ENCODE measurements at regions not wholly inside any gene's neighbourhood (a gene's known extent, or its start where the extent isn't known, plus 50 kb on each side); places are given as distances from the start of the nearest gene placed in this dataset.

DNA sequence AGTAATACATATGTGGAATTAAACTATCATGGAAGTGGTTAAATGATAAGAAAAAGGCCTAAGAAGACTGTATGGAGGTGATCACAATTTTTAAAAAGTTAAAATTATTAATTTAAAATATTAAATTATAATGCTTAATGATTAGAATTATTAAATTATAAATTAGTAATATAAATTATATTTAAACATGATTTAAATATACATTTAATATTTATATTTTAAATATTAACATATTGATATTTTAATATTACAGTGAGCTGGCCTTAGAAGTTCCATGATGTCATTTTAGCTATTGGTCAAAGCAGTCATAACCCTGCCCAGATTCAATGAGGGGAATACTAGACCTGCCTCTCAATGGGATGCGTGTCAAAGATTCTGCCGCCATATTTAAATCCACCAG lies 281.2 kb downstream of the PRDM2 start:
- H3K27me3 Mint-ChIP-seq (ENCODE audit: low read depth), result no peaks in the 10 kb centered on the region
- no peaks in the 10 kb centered on the region for H3K36me3 Mint-ChIP-seq (ENCODE audit: low read depth)
- no peak overlapping the region for H3K4me3 Mint-ChIP-seq
- no peaks in the 10 kb centered on the region for H3K4me1 Mint-ChIP-seq
- TF ChIP-seq, protein P1, sequence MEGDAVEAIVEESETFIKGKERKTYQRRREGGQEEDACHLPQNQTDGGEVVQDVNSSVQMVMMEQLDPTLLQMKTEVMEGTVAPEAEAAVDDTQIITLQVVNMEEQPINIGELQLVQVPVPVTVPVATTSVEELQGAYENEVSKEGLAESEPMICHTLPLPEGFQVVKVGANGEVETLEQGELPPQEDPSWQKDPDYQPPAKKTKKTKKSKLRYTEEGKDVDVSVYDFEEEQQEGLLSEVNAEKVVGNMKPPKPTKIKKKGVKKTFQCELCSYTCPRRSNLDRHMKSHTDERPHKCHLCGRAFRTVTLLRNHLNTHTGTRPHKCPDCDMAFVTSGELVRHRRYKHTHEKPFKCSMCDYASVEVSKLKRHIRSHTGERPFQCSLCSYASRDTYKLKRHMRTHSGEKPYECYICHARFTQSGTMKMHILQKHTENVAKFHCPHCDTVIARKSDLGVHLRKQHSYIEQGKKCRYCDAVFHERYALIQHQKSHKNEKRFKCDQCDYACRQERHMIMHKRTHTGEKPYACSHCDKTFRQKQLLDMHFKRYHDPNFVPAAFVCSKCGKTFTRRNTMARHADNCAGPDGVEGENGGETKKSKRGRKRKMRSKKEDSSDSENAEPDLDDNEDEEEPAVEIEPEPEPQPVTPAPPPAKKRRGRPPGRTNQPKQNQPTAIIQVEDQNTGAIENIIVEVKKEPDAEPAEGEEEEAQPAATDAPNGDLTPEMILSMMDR (IDR thresholded peaks at IDR 0.05; ENCODE audit: unreplicated experiment in 3 of 3), result no peak
- no peak overlapping the region for H3K27ac Mint-ChIP-seq
- H3K9me3 Mint-ChIP-seq, result peaks cover 6% of the 10 kb centered on the region

DNA sequence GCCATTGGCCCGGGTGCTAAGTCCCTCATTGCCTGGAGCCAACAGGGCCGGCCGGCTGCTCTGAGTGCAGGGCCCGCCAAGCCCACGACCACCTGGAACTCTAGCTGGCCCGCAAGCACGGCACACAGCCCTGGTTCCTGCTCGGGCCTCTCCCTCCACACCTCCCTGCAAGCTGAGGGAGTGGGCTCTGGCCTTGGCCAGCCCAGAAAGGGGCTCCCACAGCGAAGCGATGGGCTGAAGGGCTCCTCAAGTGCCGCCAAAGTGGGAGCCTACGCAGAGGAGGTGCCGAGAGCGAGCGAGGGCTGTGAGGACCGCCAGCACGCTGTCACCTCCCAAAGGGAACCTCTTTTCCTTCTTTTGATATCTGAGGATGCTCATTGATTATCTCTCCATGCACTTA lies 283.4 kb downstream of the PRDM2 start:
- H3K9me3 Mint-ChIP-seq, result peaks cover 6% of the 10 kb centered on the region
- no peaks in the 10 kb centered on the region for H3K4me1 Mint-ChIP-seq
- H3K36me3 Mint-ChIP-seq (ENCODE audit: low read depth), result no peaks in the 10 kb centered on the region
- TF ChIP-seq, protein P1 (IDR thresholded peaks at IDR 0.05; ENCODE audit: unreplicated experiment in 3 of 3), result no peak
- no peak overlapping the region for H3K4me3 Mint-ChIP-seq
- H3K27ac Mint-ChIP-seq, result no peak overlapping the region
- H3K27me3 Mint-ChIP-seq (ENCODE audit: low read depth), result no peaks in the 10 kb centered on the region

DNA sequence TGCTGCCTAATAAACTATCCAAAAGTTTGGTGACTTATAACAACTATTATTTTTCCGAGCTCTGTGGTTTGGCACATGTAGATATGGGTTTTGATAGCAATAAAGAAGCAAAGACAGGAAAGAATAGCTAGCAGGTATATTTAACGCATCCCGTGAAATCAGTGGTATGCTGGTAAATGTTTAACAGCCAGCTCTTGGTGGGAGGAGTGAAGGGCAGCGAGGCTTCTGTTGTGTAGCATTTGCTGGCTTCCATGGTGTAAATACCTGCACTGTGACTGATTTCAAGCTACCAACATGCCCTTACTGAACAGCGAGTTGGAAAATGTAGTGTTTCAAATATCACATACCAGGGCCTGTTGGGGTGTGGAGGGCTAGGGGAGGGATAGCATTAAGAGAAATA lies 291.0 kb downstream of the PRDM2 start:
- H3K27ac Mint-ChIP-seq, result peak overlapping the region in 1 of 3 experiments; percentile 33
- no peaks in the 10 kb centered on the region for H3K4me1 Mint-ChIP-seq
- H3K4me3 Mint-ChIP-seq, result no peak overlapping the region
- peaks cover 9% of the 10 kb centered on the region for H3K27me3 Mint-ChIP-seq (ENCODE audit: low read depth)
- H3K9me3 Mint-ChIP-seq, result peaks cover 12% of the 10 kb centered on the region
- TF ChIP-seq, protein P1 (IDR thresholded peaks at IDR 0.05; ENCODE audit: unreplicated experiment in 3 of 3), result no peak
- H3K36me3 Mint-ChIP-seq (ENCODE audit: low read depth), result peaks cover 7% of the 10 kb centered on the region

DNA sequence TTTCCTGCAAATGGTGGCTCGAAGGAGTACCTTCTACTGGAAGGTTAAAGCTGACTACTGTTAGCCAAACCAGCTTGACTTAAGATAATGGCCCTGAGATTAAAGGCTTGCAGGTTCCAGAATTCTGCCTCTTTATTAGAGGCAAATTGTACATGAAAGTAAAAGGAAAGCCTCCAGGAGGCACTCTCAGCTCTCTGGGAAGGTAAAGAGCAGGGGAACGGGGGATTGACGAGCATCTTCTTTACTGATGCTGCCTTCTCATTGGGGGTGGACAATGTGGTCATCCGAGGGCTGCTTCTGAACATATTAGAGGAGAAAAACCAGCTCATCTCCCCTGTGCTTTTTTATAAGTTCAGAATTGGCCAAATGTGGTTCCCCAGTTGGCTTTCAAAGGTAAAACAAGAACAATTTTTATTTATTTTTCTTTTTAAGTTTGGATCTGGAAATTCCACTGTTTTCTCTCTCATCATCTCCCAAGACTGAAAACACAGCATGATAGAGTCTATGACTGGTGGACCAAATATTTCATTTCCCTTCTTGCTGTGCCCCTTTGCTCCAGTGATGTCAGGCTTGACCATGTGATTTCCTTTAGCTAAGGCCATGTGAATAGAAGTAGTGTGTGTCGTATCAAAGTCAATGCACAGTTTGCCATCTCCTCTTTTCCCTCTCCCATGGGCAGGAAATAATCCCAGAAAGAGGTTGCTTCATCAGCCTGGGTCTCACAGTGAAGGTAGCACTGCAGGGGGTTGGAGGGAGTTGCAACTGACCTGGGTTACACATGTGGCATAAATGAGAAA lies 292.7 kb downstream of the PRDM2 start:
- H3K9me3 Mint-ChIP-seq, result peaks cover 24% of the 10 kb centered on the region
- peaks cover 9% of the 10 kb centered on the region for H3K27me3 Mint-ChIP-seq (ENCODE audit: low read depth)
- no peak overlapping the region for H3K27ac Mint-ChIP-seq
- H3K36me3 Mint-ChIP-seq (ENCODE audit: low read depth), result peaks cover 7% of the 10 kb centered on the region
- H3K4me1 Mint-ChIP-seq, result no peaks in the 10 kb centered on the region
- TF ChIP-seq, protein P1 (IDR thresholded peaks at IDR 0.05; ENCODE audit: unreplicated experiment in 3 of 3), result no peak
- H3K4me3 Mint-ChIP-seq, result no peak overlapping the region

DNA sequence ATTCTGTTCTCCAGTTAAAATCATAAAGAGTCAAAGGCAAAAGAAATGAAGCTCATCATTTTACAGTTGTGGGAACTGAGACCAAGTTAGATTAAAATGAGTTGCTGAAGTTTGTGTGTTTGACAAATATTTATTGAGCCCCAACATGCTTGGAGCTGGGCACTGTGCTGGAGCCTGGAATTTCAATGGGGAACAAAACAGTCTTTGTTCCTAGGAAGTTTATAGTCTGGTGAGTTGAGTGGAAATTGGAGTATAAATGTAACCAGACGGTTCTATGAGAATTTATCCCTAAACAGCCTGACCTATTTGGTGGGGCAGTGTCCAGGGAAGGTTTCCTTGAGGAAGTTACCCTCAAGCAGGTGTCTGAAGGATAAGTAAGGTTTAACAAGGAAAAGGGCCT lies 294.4 kb downstream of the PRDM2 start:
- Mint-ChIP-seq H3K4me3 (no peak overlapping the region), H3K27me3 (ENCODE audit: low read depth) (peaks cover 7% of the 10 kb centered on the region), H3K9me3 (peaks cover 36% of the 10 kb centered on the region), H3K36me3 (ENCODE audit: low read depth) (peaks cover 7% of the 10 kb centered on the region), H3K27ac (no peak overlapping the region), H3K4me1 (no peaks in the 10 kb centered on the region)
- TF ChIP-seq, protein P1 (IDR thresholded peaks at IDR 0.05; ENCODE audit: unreplicated experiment in 3 of 3), result no peak

DNA sequence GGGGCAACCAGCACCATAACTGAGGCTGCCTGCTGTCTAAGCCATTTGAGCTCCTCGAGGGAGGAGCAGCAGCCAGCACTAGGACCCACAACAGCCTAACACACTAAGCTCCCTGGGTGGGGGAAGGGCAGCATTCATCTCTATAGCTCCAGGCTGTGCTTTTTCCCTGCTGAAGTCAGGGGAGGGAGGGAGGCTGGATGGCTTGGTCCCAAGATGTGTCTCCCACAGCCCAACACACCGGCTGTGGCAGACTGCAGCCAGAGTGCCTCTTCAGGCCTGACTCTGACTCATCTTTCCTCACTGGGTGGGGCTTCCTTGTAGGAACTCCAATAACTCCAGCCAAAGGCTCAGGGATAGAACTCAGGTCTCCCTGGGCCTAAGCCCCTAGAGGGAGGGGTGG lies 296.3 kb downstream of the PRDM2 start:
- Mint-ChIP-seq H3K4me1 (no peaks in the 10 kb centered on the region), H3K36me3 (ENCODE audit: low read depth) (peaks cover 7% of the 10 kb centered on the region)

More for the DNA sequence above, 296.3 kb downstream of the PRDM2 start:
- H3K9me3 Mint-ChIP-seq, result peaks cover 48% of the 10 kb centered on the region
- no peak overlapping the region for H3K27ac Mint-ChIP-seq
- no peak overlapping the region for H3K4me3 Mint-ChIP-seq
- peaks cover 4% of the 10 kb centered on the region for H3K27me3 Mint-ChIP-seq (ENCODE audit: low read depth)
- TF ChIP-seq, protein P1 (IDR thresholded peaks at IDR 0.05; ENCODE audit: unreplicated experiment in 3 of 3), result no peak
